ENCODE measurements at regions not wholly inside any gene's neighbourhood (a gene's known extent, or its start where the extent isn't known, plus 50 kb on each side); places are given as distances from the start of the nearest gene placed in this dataset.
"Not testable (repeated sequence)": the region's sequence is repeated elsewhere in the genome, so short reads cannot be mapped to it uniquely, and the experiment has no call there.

DNA sequence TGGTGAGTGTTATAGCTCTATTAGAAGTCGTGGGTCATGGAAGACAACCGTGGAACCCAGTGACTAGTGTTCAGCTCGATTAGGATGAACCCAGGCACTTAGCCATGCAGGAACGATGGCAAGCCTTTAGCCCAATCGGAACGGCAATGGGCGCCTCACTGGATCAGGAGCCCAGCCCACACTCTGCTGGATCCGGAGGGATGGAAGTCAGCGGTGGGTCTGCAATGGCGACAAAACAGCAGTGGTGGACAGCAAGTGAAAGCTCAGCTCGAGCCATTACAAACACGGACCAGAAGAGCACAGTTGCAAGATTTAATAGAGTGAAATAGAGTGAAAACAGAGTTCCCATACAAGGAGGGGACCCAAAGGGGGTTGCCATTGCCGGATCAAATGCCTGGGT lies 558.5 kb upstream of the CYLC2 start:
- not testable (repeated sequence) for H3K36me3 ChIP-seq (ENCODE audit: control insufficient read depth in 3 of 3, insufficient read depth in 3 of 3, low read length in 3 of 3); H3K4me3 ChIP-seq (ENCODE audit: low read length in 3 of 3); H3K9me3 ChIP-seq (ENCODE audit: control insufficient read depth in 3 of 3, low read length in 3 of 3); H3K9ac ChIP-seq (ENCODE audit: low read depth in 1 of 3, low read length in 3 of 3); H3K27ac ChIP-seq (ENCODE audit: low read depth, low read length); H3K27me3 ChIP-seq (ENCODE audit: control insufficient read depth in 3 of 3, insufficient read depth in 3 of 3, low read length in 3 of 3); H3K4me1 ChIP-seq (ENCODE audit: control insufficient read depth in 3 of 3, insufficient read depth in 3 of 3, low read length in 3 of 3)

GRCh38 chr9:102435427-102435826 lies 559.7 kb upstream of the CYLC2 start:
- H3K27me3 ChIP-seq (ENCODE audit: control insufficient read depth in 3 of 3, insufficient read depth in 3 of 3, low read length in 3 of 3), result no peaks in the 10 kb centered on the region
- H3K9ac ChIP-seq (ENCODE audit: low read depth in 1 of 3, low read length in 3 of 3), result no peak overlapping the region
- H3K4me3 ChIP-seq (ENCODE audit: low read length in 3 of 3), result no peak overlapping the region
- no peaks in the 10 kb centered on the region for H3K36me3 ChIP-seq (ENCODE audit: control insufficient read depth in 3 of 3, insufficient read depth in 3 of 3, low read length in 3 of 3)
- H3K4me1 ChIP-seq (ENCODE audit: control insufficient read depth in 3 of 3, insufficient read depth in 3 of 3, low read length in 3 of 3), result peaks cover 0 to 4% (median 0%) of the 10 kb centered on the region in 3 donors
- H3K9me3 ChIP-seq (ENCODE audit: control insufficient read depth in 3 of 3, low read length in 3 of 3), result no peaks in the 10 kb centered on the region
- no peak overlapping the region for H3K27ac ChIP-seq (ENCODE audit: low read depth, low read length)

DNA sequence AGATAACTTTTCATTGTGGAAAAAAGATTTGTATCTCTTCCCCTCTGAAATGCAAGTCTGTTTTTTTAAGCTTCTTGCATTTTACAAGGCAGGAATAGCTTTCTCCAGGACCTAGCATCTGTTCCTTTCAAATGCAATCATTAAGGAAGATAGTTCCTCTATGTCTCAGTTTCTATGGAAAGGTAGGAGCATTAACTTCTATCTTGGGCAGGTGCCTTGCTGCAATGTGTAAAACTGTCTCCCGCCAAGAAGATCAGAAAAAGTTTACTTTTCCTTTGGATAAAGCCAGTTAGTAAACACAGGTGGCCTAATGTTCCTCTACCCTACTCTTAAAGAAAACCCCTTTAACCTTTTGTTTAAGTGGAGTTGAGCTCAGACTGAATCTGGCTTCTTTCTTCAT lies 560.6 kb upstream of the CYLC2 start:
- no peak overlapping the region for H3K27ac ChIP-seq (ENCODE audit: low read depth, low read length)
- no peaks in the 10 kb centered on the region for H3K9me3 ChIP-seq (ENCODE audit: control insufficient read depth in 3 of 3, low read length in 3 of 3)
- peaks cover 0 to 4% (median 0%) of the 10 kb centered on the region in 3 donors for H3K4me1 ChIP-seq (ENCODE audit: control insufficient read depth in 3 of 3, insufficient read depth in 3 of 3, low read length in 3 of 3)
- H3K27me3 ChIP-seq (ENCODE audit: control insufficient read depth in 3 of 3, insufficient read depth in 3 of 3, low read length in 3 of 3), result no peaks in the 10 kb centered on the region
- H3K4me3 ChIP-seq (ENCODE audit: low read length in 3 of 3), result no peak overlapping the region
- no peaks in the 10 kb centered on the region for H3K36me3 ChIP-seq (ENCODE audit: control insufficient read depth in 3 of 3, insufficient read depth in 3 of 3, low read length in 3 of 3)
- no peak overlapping the region for H3K9ac ChIP-seq (ENCODE audit: low read depth in 1 of 3, low read length in 3 of 3)

- H3K9ac ChIP-seq (ENCODE audit: low read depth in 1 of 3, low read length in 3 of 3), result no peak overlapping the region
- H3K27ac ChIP-seq (ENCODE audit: low read depth, low read length), result no peak overlapping the region
- no peaks in the 10 kb centered on the region for H3K27me3 ChIP-seq (ENCODE audit: control insufficient read depth in 3 of 3, insufficient read depth in 3 of 3, low read length in 3 of 3)
- H3K9me3 ChIP-seq (ENCODE audit: control insufficient read depth in 3 of 3, low read length in 3 of 3), result no peaks in the 10 kb centered on the region
- no peaks in the 10 kb centered on the region for H3K36me3 ChIP-seq (ENCODE audit: control insufficient read depth in 3 of 3, insufficient read depth in 3 of 3, low read length in 3 of 3)
- peaks cover 0 to under 1% (median 0%) of the 10 kb centered on the region in 3 donors for H3K4me1 ChIP-seq (ENCODE audit: control insufficient read depth in 3 of 3, insufficient read depth in 3 of 3, low read length in 3 of 3)
- no peak overlapping the region for H3K4me3 ChIP-seq (ENCODE audit: low read length in 3 of 3)
Measured at GRCh38 chr9:102428305-102428704, 566.8 kb upstream of the CYLC2 start.

GRCh38 chr9:102416251-102416650 lies 578.9 kb upstream of the CYLC2 start:
- H3K9ac ChIP-seq (ENCODE audit: low read depth in 1 of 3, low read length in 3 of 3); H3K9me3 ChIP-seq (ENCODE audit: control insufficient read depth in 3 of 3, low read length in 3 of 3); H3K4me1 ChIP-seq (ENCODE audit: control insufficient read depth in 3 of 3, insufficient read depth in 3 of 3, low read length in 3 of 3); H3K27me3 ChIP-seq (ENCODE audit: control insufficient read depth in 3 of 3, insufficient read depth in 3 of 3, low read length in 3 of 3); H3K36me3 ChIP-seq (ENCODE audit: control insufficient read depth in 3 of 3, insufficient read depth in 3 of 3, low read length in 3 of 3); H3K4me3 ChIP-seq (ENCODE audit: low read length in 3 of 3); H3K27ac ChIP-seq (ENCODE audit: low read depth, low read length): not testable (repeated sequence)

DNA sequence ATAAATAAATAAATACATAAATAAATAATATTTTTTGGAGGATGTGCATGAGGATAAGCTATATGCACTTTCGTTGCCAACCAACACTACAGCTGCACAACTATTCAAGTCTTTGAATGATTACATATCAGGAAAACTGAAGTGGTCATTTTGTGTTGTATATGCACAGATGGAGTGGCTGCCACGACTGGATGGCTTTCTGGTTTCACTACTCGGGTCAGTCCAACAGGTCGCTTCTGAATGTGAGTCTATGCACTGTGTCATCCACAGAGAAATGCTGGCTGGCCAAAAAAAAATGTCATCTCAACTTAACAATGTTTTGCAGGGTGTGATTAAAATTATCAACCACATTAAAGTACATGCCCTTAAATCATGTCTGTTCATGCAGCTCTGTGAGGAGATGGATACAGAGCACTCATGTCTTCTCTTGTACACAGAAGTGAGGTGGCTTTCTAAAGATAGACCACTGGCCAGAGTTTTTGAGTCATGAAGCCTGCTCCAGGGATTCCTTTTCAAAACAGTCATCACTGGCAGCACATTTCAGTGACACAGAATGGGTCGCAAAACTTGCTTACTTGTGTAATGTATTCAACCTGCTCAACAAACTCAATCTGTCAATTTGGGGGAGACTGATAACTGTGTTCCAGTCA lies 589.8 kb upstream of the CYLC2 start:
- Histone ChIP-seq H3K27ac (ENCODE audit: low read depth, low read length) (peak overlapping the region; percentile 56), H3K9ac (ENCODE audit: low read depth in 1 of 3, low read length in 3 of 3) (no peak overlapping the region), H3K4me1 (ENCODE audit: control insufficient read depth in 3 of 3, insufficient read depth in 3 of 3, low read length in 3 of 3) (peaks cover 0 to 2% (median 0%) of the 10 kb centered on the region in 3 donors)

GRCh38 chr9:102403514-102403913 lies 591.6 kb upstream of the CYLC2 start:
- Histone ChIP-seq H3K36me3 (ENCODE audit: control insufficient read depth in 3 of 3, insufficient read depth in 3 of 3, low read length in 3 of 3) (no peaks in the 10 kb centered on the region), H3K27ac (ENCODE audit: low read depth, low read length) (no peak overlapping the region), H3K4me3 (ENCODE audit: low read length in 3 of 3) (no peak overlapping the region), H3K4me1 (ENCODE audit: control insufficient read depth in 3 of 3, insufficient read depth in 3 of 3, low read length in 3 of 3) (peaks cover 0 to 2% (median 0%) of the 10 kb centered on the region in 3 donors), H3K9me3 (ENCODE audit: control insufficient read depth in 3 of 3, low read length in 3 of 3) (no peaks in the 10 kb centered on the region), H3K27me3 (ENCODE audit: control insufficient read depth in 3 of 3, insufficient read depth in 3 of 3, low read length in 3 of 3) (no peaks in the 10 kb centered on the region), H3K9ac (ENCODE audit: low read depth in 1 of 3, low read length in 3 of 3) (no peak overlapping the region)

More for the DNA sequence above, 589.8 kb upstream of the CYLC2 start:
- Histone ChIP-seq H3K9me3 (ENCODE audit: control insufficient read depth in 3 of 3, low read length in 3 of 3) (no peaks in the 10 kb centered on the region), H3K36me3 (ENCODE audit: control insufficient read depth in 3 of 3, insufficient read depth in 3 of 3, low read length in 3 of 3) (no peaks in the 10 kb centered on the region), H3K4me3 (ENCODE audit: low read length in 3 of 3) (no peak overlapping the region), H3K27me3 (ENCODE audit: control insufficient read depth in 3 of 3, insufficient read depth in 3 of 3, low read length in 3 of 3) (no peaks in the 10 kb centered on the region)

DNA sequence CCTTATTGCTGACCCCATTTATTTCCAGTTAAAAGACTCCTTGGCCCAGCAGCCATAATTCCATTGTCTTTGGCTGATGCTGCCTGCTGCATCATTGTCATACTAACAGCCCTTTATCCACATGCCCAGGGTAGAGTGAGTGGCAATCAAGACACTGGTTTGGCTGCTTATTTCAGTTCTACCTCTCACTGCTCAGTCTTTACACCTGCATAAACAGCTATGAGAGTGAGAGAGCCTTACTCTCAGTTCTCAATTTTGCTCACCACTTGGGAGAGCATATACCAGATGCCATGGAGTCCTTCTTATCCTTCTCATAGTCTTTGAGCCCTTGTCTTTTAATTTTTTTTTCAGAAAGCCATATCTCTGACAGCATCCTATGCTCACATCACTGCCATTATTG lies 596.9 kb upstream of the CYLC2 start:
- Histone ChIP-seq H3K27me3 (ENCODE audit: control insufficient read depth in 3 of 3, insufficient read depth in 3 of 3, low read length in 3 of 3) (no peaks in the 10 kb centered on the region), H3K4me3 (ENCODE audit: low read length in 3 of 3) (no peak overlapping the region), H3K36me3 (ENCODE audit: control insufficient read depth in 3 of 3, insufficient read depth in 3 of 3, low read length in 3 of 3) (no peaks in the 10 kb centered on the region), H3K27ac (ENCODE audit: low read depth, low read length) (no peak overlapping the region), H3K4me1 (ENCODE audit: control insufficient read depth in 3 of 3, insufficient read depth in 3 of 3, low read length in 3 of 3) (no peaks in the 10 kb centered on the region), H3K9me3 (ENCODE audit: control insufficient read depth in 3 of 3, low read length in 3 of 3) (no peaks in the 10 kb centered on the region), H3K9ac (ENCODE audit: low read depth in 1 of 3, low read length in 3 of 3) (no peak overlapping the region)

GRCh38 chr9:102385620-102386019 lies 609.5 kb upstream of the CYLC2 start:
- H3K27ac ChIP-seq (ENCODE audit: low read depth, low read length); H3K9me3 ChIP-seq (ENCODE audit: control insufficient read depth in 3 of 3, low read length in 3 of 3): not testable (repeated sequence)

DNA sequence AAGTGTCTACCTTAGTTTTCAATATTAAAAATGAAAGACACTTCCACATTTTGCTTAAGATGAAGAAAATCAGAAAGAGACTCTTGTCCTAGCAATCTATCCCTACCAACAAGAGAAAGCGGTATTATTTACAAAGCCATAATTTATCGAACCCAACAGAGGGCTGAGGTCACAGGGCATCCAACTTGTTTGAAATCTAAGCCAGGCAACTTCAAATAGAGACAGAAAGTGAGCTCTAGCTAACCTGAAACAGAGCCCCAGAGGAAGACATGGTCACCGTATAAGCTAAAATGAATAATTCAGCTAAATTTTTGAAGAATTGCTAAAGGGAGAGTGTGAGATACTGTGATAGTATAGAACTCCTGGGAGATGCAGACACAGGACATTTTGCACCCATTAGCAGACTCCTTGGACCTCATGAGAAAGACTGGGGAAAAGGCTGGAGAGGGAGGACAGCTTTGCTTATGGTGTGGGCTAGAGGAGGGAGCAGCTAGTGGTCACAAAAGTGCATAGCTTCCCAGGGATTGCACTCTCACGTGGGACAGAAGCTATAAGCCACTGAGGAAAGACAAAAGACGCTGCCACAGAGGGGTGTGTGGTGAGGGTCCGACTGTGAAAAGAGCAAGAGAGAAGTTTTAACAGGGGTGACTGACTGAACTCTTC lies 624.2 kb upstream of the GRIN3A start:
- H3K27me3 ChIP-seq (ENCODE audit: control insufficient read depth in 3 of 3, insufficient read depth in 3 of 3, low read length in 3 of 3), result no peaks in the 10 kb centered on the region
- H3K27ac ChIP-seq (ENCODE audit: low read depth, low read length), result no peak overlapping the region
- H3K4me1 ChIP-seq (ENCODE audit: control insufficient read depth in 3 of 3, insufficient read depth in 3 of 3, low read length in 3 of 3), result no peaks in the 10 kb centered on the region
- no peak overlapping the region for H3K9ac ChIP-seq (ENCODE audit: low read depth in 1 of 3, low read length in 3 of 3)
- no peak overlapping the region for H3K4me3 ChIP-seq (ENCODE audit: low read length in 3 of 3)
- H3K36me3 ChIP-seq (ENCODE audit: control insufficient read depth in 3 of 3, insufficient read depth in 3 of 3, low read length in 3 of 3), result no peaks in the 10 kb centered on the region
- H3K9me3 ChIP-seq (ENCODE audit: control insufficient read depth in 3 of 3, low read length in 3 of 3), result no peaks in the 10 kb centered on the region

More at GRCh38 chr9:102385620-102386019, 609.5 kb upstream of the CYLC2 start:
- H3K36me3 ChIP-seq (ENCODE audit: control insufficient read depth in 3 of 3, insufficient read depth in 3 of 3, low read length in 3 of 3); H3K27me3 ChIP-seq (ENCODE audit: control insufficient read depth in 3 of 3, insufficient read depth in 3 of 3, low read length in 3 of 3); H3K4me3 ChIP-seq (ENCODE audit: low read length in 3 of 3); H3K9ac ChIP-seq (ENCODE audit: low read depth in 1 of 3, low read length in 3 of 3); H3K4me1 ChIP-seq (ENCODE audit: control insufficient read depth in 3 of 3, insufficient read depth in 3 of 3, low read length in 3 of 3): not testable (repeated sequence)

All from skeletal muscle tissue (tissue), 3 donors.